ENCODE measurements at regions not wholly inside any gene's neighbourhood (a gene's known extent, or its start where the extent isn't known, plus 50 kb on each side); places are given as distances from the start of the nearest gene placed in this dataset.

DNA sequence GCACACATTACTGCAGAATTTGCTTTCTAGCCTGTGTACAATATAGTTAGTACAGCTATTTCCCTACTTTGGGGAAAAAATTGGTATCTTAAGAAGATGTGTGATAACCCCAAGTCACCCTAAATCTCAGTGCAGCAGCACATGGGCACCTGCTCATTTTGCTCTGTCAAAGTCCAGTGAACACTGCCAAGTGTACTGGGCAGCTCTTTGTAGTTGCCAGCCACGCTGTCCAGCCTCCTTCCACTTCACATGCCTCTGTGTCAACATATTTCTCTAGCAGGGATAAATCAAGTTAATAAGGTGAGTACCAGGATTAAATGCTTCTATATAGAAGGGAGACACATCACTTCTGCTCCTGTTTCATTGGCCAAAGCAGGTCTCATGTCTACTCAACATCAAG lies 87.1 kb upstream of the CDC14C start (continued):
- TF ChIP-seq, protein P1, sequence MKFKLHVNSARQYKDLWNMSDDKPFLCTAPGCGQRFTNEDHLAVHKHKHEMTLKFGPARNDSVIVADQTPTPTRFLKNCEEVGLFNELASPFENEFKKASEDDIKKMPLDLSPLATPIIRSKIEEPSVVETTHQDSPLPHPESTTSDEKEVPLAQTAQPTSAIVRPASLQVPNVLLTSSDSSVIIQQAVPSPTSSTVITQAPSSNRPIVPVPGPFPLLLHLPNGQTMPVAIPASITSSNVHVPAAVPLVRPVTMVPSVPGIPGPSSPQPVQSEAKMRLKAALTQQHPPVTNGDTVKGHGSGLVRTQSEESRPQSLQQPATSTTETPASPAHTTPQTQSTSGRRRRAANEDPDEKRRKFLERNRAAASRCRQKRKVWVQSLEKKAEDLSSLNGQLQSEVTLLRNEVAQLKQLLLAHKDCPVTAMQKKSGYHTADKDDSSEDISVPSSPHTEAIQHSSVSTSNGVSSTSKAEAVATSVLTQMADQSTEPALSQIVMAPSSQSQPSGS (IDR thresholded peaks at IDR 0.05; ENCODE audit: low read length) = no peak
- no peak for TF ChIP-seq SP2 (IDR thresholded peaks at IDR 0.05; ENCODE audit: low read length)
